ENCODE measurements at regions not wholly inside any gene's neighbourhood (a gene's known extent, or its start where the extent isn't known, plus 50 kb on each side); places are given as distances from the start of the nearest gene placed in this dataset.

DNA sequence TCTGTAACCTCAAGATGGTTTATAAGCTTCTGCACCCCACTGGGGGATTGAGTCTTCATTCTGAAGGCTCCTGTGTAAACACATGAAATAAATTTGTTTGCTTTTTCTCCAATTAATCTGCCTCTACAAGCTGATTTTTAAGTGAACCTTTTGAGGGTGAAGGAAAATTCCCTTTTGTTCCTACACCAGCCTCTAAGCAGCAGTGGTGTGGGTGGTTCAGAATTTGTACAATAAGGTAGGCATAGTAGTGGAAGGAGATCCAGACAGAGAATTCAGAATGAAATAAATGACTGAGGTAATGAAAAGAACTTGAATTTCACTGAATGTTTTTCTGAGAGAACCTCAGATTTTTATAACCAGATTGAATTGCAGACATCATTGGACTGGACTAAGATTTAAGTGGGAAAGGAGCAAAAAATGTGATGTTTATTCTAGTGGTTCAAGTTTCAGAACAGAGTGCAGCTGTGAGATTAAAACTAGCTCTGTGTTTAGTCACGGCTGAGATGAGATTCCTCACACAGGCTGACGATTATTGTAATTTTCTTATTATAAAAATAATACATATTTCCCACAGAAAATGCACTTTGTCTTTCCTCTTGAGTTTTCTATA lies 1162.2 kb downstream of the TYW1 start:
- H3K9me3 ChIP-seq (ENCODE audit: control insufficient read depth in 2 of 3, insufficient read depth in 1 of 3, low read length in 3 of 3) = peaks cover 0 to 7% (median 2%) of the 10 kb centered on the region in 3 donors
- no peak overlapping the region for H3K4me3 ChIP-seq (ENCODE audit: low read length in 3 of 3)
- no peak for TF ChIP-seq CTCF (IDR thresholded peaks at IDR 0.05; ENCODE audit: borderline replicate concordance, extremely low read depth, insufficient read depth)
- H3K36me3 ChIP-seq (ENCODE audit: control insufficient read depth in 2 of 3, insufficient read depth in 3 of 3, low read length in 3 of 3) = no peaks in the 10 kb centered on the region
- intact Hi-C loops (cut with DNase I) = no loop called here
- no peak overlapping the region for H3K27ac ChIP-seq (ENCODE audit: low read depth in 2 of 2, low read length in 2 of 2)
- FAIRE-seq (no peak), DNase-seq (peak in 2 of 5 donors; percentile 44 to 48)
- H3K27me3 ChIP-seq (ENCODE audit: control insufficient read depth, insufficient read depth, low read length) = no peaks in the 10 kb centered on the region
- no peaks in the 10 kb centered on the region for H3K4me1 ChIP-seq (ENCODE audit: control insufficient read depth in 2 of 3, insufficient read depth in 2 of 3, low read depth in 1 of 3, low read length in 3 of 3)
- H3K9ac ChIP-seq (ENCODE audit: low read length in 3 of 3) = no peak overlapping the region

DNA sequence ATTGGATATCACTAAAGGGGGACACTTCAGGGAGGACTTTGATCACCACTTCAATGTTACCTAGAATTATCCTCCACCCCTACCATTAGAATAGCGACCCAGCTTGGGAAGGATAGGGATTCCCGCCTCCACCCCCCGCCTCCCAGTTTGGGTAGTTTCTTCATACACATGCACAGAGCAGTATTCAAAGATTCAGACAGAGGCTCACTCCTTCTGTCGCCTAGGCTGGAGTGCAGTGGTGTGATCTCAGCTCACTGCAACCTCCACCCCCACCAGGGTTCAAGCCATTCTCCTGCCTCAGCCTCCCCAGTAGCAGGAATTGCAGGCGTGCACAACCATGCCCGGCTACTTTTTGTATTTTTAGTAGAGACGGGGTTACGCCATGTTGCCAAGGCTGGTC lies 1166.1 kb downstream of the TYW1 start:
- Histone ChIP-seq H3K4me1 (ENCODE audit: control insufficient read depth in 2 of 3, insufficient read depth in 2 of 3, low read depth in 1 of 3, low read length in 3 of 3) (no peaks in the 10 kb centered on the region), H3K9ac (ENCODE audit: low read length in 3 of 3) (no peak overlapping the region), H3K27me3 (ENCODE audit: control insufficient read depth, insufficient read depth, low read length) (no peaks in the 10 kb centered on the region), H3K9me3 (ENCODE audit: control insufficient read depth in 2 of 3, insufficient read depth in 1 of 3, low read length in 3 of 3) (peaks cover 0 to 2% (median 0%) of the 10 kb centered on the region in 3 donors), H3K27ac (ENCODE audit: low read depth in 2 of 2, low read length in 2 of 2) (no peak overlapping the region), H3K4me3 (ENCODE audit: low read length in 3 of 3) (no peak overlapping the region), H3K36me3 (ENCODE audit: control insufficient read depth in 2 of 3, insufficient read depth in 3 of 3, low read length in 3 of 3) (no peaks in the 10 kb centered on the region)
- DNase-seq (no peak), FAIRE-seq (no peak)
- intact Hi-C loops (cut with DNase I) = no loop called here
- TF ChIP-seq CTCF (IDR thresholded peaks at IDR 0.05; ENCODE audit: borderline replicate concordance, extremely low read depth, insufficient read depth) = no peak

DNA sequence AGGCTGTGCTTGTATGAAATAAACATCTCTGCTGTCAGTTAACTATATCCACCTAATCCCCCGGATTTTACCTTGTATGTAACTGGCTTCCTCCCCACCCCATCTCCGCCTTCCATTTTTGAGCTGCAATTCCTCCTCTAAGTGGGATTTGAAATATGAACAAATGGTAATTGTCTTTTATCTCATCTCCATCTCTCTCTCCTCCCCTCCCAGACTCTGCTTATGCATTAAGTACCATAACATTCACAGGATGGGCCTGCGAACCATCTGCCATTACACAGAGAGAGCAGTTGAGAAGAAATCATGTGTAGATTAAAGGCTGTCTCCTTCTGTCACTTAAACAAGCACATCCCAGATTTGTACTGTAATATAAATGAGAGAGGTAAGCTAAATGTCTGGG lies 1169.9 kb downstream of the TYW1 start:
- no peak overlapping the region for H3K9ac ChIP-seq (ENCODE audit: low read length in 3 of 3)
- intact Hi-C loops (cut with DNase I) = no loop called here
- no peak for TF ChIP-seq CTCF (IDR thresholded peaks at IDR 0.05; ENCODE audit: borderline replicate concordance, extremely low read depth, insufficient read depth)
- H3K36me3 ChIP-seq (ENCODE audit: control insufficient read depth in 2 of 3, insufficient read depth in 3 of 3, low read length in 3 of 3) = no peaks in the 10 kb centered on the region
- H3K27me3 ChIP-seq (ENCODE audit: control insufficient read depth, insufficient read depth, low read length) = no peaks in the 10 kb centered on the region
- no peak overlapping the region for H3K27ac ChIP-seq (ENCODE audit: low read depth in 2 of 2, low read length in 2 of 2)
- H3K4me3 ChIP-seq (ENCODE audit: low read length in 3 of 3) = no peak overlapping the region
- DNase-seq (no peak), FAIRE-seq (no peak)
- no peaks in the 10 kb centered on the region for H3K9me3 ChIP-seq (ENCODE audit: control insufficient read depth in 2 of 3, insufficient read depth in 1 of 3, low read length in 3 of 3)
- H3K4me1 ChIP-seq (ENCODE audit: control insufficient read depth in 2 of 3, insufficient read depth in 2 of 3, low read depth in 1 of 3, low read length in 3 of 3) = no peaks in the 10 kb centered on the region

DNA sequence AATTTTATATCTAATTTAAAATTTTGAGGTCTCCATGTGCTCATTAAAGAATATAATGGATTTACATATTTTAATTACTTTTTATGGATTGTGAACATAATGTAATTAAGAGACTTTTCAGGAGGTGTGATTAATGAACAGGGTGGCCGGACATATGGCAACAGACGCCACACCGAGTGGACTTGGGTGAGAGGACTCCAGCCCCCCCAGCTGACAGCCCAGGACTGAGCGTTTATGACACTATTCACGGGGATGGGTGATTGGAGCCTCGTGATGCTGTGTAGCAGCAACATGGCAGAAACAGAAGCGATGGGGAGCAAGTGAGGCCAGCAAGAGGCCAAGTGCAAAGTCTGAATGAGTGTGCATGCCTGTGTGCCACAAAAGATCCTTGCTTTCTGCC lies 1176.9 kb downstream of the TYW1 start:
- H3K27ac ChIP-seq (ENCODE audit: low read depth in 2 of 2, low read length in 2 of 2) = no peak overlapping the region
- no peak for DNase-seq
- no peak overlapping the region for H3K4me3 ChIP-seq (ENCODE audit: low read length in 3 of 3)
- no peak overlapping the region for H3K9ac ChIP-seq (ENCODE audit: low read length in 3 of 3)
- no peak for FAIRE-seq
- H3K27me3 ChIP-seq (ENCODE audit: control insufficient read depth, insufficient read depth, low read length) = no peaks in the 10 kb centered on the region
- H3K9me3 ChIP-seq (ENCODE audit: control insufficient read depth in 2 of 3, insufficient read depth in 1 of 3, low read length in 3 of 3) = no peaks in the 10 kb centered on the region
- no peaks in the 10 kb centered on the region for H3K36me3 ChIP-seq (ENCODE audit: control insufficient read depth in 2 of 3, insufficient read depth in 3 of 3, low read length in 3 of 3)
- TF ChIP-seq CTCF (IDR thresholded peaks at IDR 0.05; ENCODE audit: borderline replicate concordance, extremely low read depth, insufficient read depth) = no peak
- no peaks in the 10 kb centered on the region for H3K4me1 ChIP-seq (ENCODE audit: control insufficient read depth in 2 of 3, insufficient read depth in 2 of 3, low read depth in 1 of 3, low read length in 3 of 3)
- intact Hi-C loops (cut with DNase I) = no loop called here

All from kidney (tissue), 13 donors.